Liver (tissue), 7 donors: ENCODE measurements at regions not wholly inside any gene's neighbourhood (a gene's known extent, or its start where the extent isn't known, plus 50 kb on each side); places are given as distances from the start of the nearest gene placed in this dataset.

ENCODE experiments used
- DNase-seq: peaks from one replicate; pipeline ENCODE4 v3.0.0-alpha.2; 2017; ENCODE audit warnings: low spot score
- H3K27ac ChIP-seq, 2 donors: one replicate each; pipeline ENCODE4 v1.7.0; 2013; ENCODE audit warnings: inconsistent platforms in 2 of 2, low read length in 2 of 2, control low read depth in 1 of 2, low read depth in 1 of 2, mild to moderate bottlenecking in 1 of 2
- H3K27me3 ChIP-seq, 4 donors: one replicate each; pipeline versions ENCODE4 v1.6.1 to v1.7.0; 2013; ENCODE audit warnings: low read length in 3 of 4, inconsistent platforms in 1 of 4, mild to moderate bottlenecking in 1 of 4, moderate library complexity in 1 of 4; ENCODE audit not compliant: control insufficient read depth in 4 of 4, insufficient read depth in 4 of 4
- H3K36me3 ChIP-seq, 4 donors: one replicate each; pipeline versions ENCODE4 v1.6.1 to v1.7.0; 2013; ENCODE audit warnings: low read length in 3 of 4, mild to moderate bottlenecking in 3 of 4, low read depth in 1 of 4, moderate library complexity in 1 of 4; ENCODE audit not compliant: control insufficient read depth in 4 of 4, insufficient read depth in 3 of 4
- H3K4me1 ChIP-seq, 4 donors: one replicate each; pipeline versions ENCODE4 v1.6.1 to v1.7.0; 2013; ENCODE audit warnings: low read length in 3 of 4, mild to moderate bottlenecking in 3 of 4, moderate library complexity in 1 of 4; ENCODE audit not compliant: control insufficient read depth in 4 of 4, insufficient read depth in 4 of 4
- H3K4me3 ChIP-seq, 3 donors: one replicate each; pipeline versions ENCODE4 v1.6.1 to v1.7.0; 2013; ENCODE audit warnings: low read length in 3 of 3, control low read depth in 1 of 3, low read depth in 1 of 3, mild to moderate bottlenecking in 1 of 3
- H3K9ac ChIP-seq, 2 donors: one replicate each; pipeline ENCODE4 v1.7.0; 2013; ENCODE audit warnings: low read length in 2 of 2, mild to moderate bottlenecking in 2 of 2, moderate library complexity in 2 of 2, control low read depth in 1 of 2, low read depth in 1 of 2
- H3K9me3 ChIP-seq, 4 donors: one replicate each; pipeline versions ENCODE4 v1.6.1 to v1.7.0; 2013; ENCODE audit warnings: low read length in 3 of 4; ENCODE audit not compliant: control insufficient read depth in 4 of 4
- ATF3 ChIP-seq: IDR thresholded peaks from 2 replicates; pipeline ENCODE4 v1.6.1; 2016; ENCODE audit warnings: antibody characterized with exemption
- EGR1 ChIP-seq, 2 donors: IDR thresholded peaks; 2 replicates each; pipeline ENCODE4 v1.6.1; 2016 to 2018; ENCODE audit warnings: antibody characterized with exemption in 2 of 2, low read depth in 2 of 2
- FOXA1 ChIP-seq: IDR thresholded peaks from 2 replicates; pipeline ENCODE4 v1.6.1; 2016; ENCODE audit warnings: antibody characterized with exemption
- FOXA2 ChIP-seq: IDR thresholded peaks from 2 replicates; pipeline ENCODE4 v1.6.1; 2016; ENCODE audit warnings: antibody characterized with exemption
- GABPA ChIP-seq, 2 donors: IDR thresholded peaks in 1 of 2; conservative IDR thresholded peaks in 1 of 2; 2 replicates each; pipeline ENCODE4 v1.6.1; 2016; ENCODE audit warnings: antibody characterized with exemption in 2 of 2, mild to moderate bottlenecking in 1 of 2, moderate library complexity in 1 of 2
- HNF4G ChIP-seq: IDR thresholded peaks from 2 replicates; pipeline ENCODE4 v1.6.1; 2016; ENCODE audit warnings: antibody characterized with exemption
- NR2F2 ChIP-seq: IDR thresholded peaks from 2 replicates; pipeline ENCODE4 v1.6.1; 2016; ENCODE audit warnings: antibody characterized with exemption
- RXRA ChIP-seq, 2 donors: IDR thresholded peaks; 2 replicates each; pipeline ENCODE4 v1.6.1; 2017 to 2018; ENCODE audit warnings: antibody characterized with exemption in 2 of 2, mild to moderate bottlenecking in 1 of 2
- SP1 ChIP-seq: IDR thresholded peaks from 2 replicates; pipeline ENCODE4 v1.6.1; 2018; ENCODE audit warnings: antibody characterized with exemption, mild to moderate bottlenecking
- TAF1 ChIP-seq: conservative IDR thresholded peaks from 2 replicates; pipeline ENCODE4 v1.6.1; 2016; ENCODE audit warnings: antibody characterized with exemption, mild to moderate bottlenecking
- WGBS: extraction: QIAGEN DNeasy Blood & Tissue Kit; methylation state at CpG from one replicate; pipeline ENCODE4 v1.1.7; 2013; 5-methylcytosine and 5-hydroxymethylcytosine counted together
- TF ChIP-seq, protein P1 (sequence below): IDR thresholded peaks from 2 replicates; pipeline ENCODE4 v1.6.1; 2016; ENCODE audit warnings: antibody characterized with exemption
- TF ChIP-seq, protein P2 (sequence below): IDR thresholded peaks from 2 replicates; pipeline ENCODE4 v1.6.1; 2016; ENCODE audit warnings: antibody characterized with exemption, mild to moderate bottlenecking
- donor health status: healthy.
- donor health status: healthy.
- donor health status: healthy.
- donor health status: healthy.

- TF ChIP-seq ATF3 (no peak), FOXA2 (no peak), GABPA (IDR thresholded peaks at IDR 0.05 in 1 of 2, conservative IDR thresholded peaks at IDR 0.05 in 1 of 2) (no peak), EGR1 (IDR thresholded peaks at IDR 0.05; ENCODE audit: low read depth in 2 of 2) (no peak)
- TF ChIP-seq, protein P1, sequence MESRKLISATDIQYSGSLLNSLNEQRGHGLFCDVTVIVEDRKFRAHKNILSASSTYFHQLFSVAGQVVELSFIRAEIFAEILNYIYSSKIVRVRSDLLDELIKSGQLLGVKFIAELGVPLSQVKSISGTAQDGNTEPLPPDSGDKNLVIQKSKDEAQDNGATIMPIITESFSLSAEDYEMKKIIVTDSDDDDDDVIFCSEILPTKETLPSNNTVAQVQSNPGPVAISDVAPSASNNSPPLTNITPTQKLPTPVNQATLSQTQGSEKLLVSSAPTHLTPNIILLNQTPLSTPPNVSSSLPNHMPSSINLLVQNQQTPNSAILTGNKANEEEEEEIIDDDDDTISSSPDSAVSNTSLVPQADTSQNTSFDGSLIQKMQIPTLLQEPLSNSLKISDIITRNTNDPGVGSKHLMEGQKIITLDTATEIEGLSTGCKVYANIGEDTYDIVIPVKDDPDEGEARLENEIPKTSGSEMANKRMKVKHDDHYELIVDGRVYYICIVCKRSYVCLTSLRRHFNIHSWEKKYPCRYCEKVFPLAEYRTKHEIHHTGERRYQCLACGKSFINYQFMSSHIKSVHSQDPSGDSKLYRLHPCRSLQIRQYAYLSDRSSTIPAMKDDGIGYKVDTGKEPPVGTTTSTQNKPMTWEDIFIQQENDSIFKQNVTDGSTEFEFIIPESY, result no peak
- H3K4me3 ChIP-seq, result no peak overlapping the region
- H3K36me3 ChIP-seq, result peaks cover 0 to 2% (median 0%) of the 10 kb centered on the region in 4 donors
- no peak for DNase-seq
- no peaks in the 10 kb centered on the region for H3K9me3 ChIP-seq
- no peaks in the 10 kb centered on the region for H3K4me1 ChIP-seq
- H3K27me3 ChIP-seq, result no peaks in the 10 kb centered on the region
- H3K9ac ChIP-seq, result no peak overlapping the region
- no peak overlapping the region for H3K27ac ChIP-seq
- WGBS, result 98% methylated on average over 39 of the region's 39 CpGs
Measured at GRCh38 chr4:123114915-123115756, 192.7 kb upstream of the NUDT6 start.

DNA sequence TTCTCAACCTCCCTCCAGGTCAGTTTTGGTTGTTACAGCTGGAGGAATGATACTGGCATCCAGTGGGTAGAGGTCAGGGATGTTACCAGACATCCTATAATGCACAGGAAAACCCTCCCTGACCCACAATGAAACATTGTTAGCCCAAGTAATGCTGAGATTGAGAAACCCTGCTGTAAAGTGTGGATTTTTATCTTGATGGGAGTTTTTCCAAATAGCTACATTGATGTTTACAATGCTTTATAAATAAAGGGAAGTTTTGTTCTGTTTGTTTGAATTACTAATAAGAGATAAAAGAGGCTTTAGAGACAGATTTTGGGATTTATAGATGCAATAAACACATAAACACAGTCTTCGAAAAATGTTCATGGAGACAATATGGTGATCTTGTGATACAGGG, 194.0 kb upstream of the NUDT6 start:
- TF ChIP-seq HNF4G, result no peak
- no peak for TF ChIP-seq FOXA1
- TF ChIP-seq TAF1, result no peak
- TF ChIP-seq, protein P2, sequence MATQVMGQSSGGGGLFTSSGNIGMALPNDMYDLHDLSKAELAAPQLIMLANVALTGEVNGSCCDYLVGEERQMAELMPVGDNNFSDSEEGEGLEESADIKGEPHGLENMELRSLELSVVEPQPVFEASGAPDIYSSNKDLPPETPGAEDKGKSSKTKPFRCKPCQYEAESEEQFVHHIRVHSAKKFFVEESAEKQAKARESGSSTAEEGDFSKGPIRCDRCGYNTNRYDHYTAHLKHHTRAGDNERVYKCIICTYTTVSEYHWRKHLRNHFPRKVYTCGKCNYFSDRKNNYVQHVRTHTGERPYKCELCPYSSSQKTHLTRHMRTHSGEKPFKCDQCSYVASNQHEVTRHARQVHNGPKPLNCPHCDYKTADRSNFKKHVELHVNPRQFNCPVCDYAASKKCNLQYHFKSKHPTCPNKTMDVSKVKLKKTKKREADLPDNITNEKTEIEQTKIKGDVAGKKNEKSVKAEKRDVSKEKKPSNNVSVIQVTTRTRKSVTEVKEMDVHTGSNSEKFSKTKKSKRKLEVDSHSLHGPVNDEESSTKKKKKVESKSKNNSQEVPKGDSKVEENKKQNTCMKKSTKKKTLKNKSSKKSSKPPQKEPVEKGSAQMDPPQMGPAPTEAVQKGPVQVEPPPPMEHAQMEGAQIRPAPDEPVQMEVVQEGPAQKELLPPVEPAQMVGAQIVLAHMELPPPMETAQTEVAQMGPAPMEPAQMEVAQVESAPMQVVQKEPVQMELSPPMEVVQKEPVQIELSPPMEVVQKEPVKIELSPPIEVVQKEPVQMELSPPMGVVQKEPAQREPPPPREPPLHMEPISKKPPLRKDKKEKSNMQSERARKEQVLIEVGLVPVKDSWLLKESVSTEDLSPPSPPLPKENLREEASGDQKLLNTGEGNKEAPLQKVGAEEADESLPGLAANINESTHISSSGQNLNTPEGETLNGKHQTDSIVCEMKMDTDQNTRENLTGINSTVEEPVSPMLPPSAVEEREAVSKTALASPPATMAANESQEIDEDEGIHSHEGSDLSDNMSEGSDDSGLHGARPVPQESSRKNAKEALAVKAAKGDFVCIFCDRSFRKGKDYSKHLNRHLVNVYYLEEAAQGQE, result no peak
- no peak for TF ChIP-seq RXRA (IDR thresholded peaks at IDR 0.05)
- no peak for TF ChIP-seq NR2F2
- no peak for TF ChIP-seq SP1
- no peak for TF ChIP-seq EGR1 (IDR thresholded peaks at IDR 0.05; ENCODE audit: low read depth in 2 of 2)
- TF ChIP-seq, protein P1, result no peak
- Histone ChIP-seq H3K9me3 (no peaks in the 10 kb centered on the region), H3K27me3 (no peaks in the 10 kb centered on the region), H3K36me3 (peaks cover 0 to 2% (median 0%) of the 10 kb centered on the region in 4 donors), H3K4me3 (no peak overlapping the region), H3K9ac (no peak overlapping the region), H3K4me1 (no peaks in the 10 kb centered on the region), H3K27ac (no peak overlapping the region)
- WGBS, result 88% methylated on average over 1 of the region's 1 CpG
- no peak for DNase-seq
